Stimulated activated CD4-positive, alpha-beta T cell treated with anti-CD3 and anti-CD28 coated beads, Interleukin-1b, Interleukin-23, amount 100 ng/mL, for 24 hours (primary cell): ENCODE measurements at regions not wholly inside any gene's neighbourhood (a gene's known extent, or its start where the extent isn't known, plus 50 kb on each side); places are given as distances from the start of the nearest gene placed in this dataset.
"Not testable (repeated sequence)": the region's sequence is repeated elsewhere in the genome, so short reads cannot be mapped to it uniquely, and the experiment has no call there.

ENCODE experiments used
- DNase-seq, 4 experiments: peaks; one replicate each; pipeline ENCODE4 v3.0.0-alpha.2; 2020; ENCODE audit warnings: low read depth in 4 of 4, low spot score in 1 of 4

DNA sequence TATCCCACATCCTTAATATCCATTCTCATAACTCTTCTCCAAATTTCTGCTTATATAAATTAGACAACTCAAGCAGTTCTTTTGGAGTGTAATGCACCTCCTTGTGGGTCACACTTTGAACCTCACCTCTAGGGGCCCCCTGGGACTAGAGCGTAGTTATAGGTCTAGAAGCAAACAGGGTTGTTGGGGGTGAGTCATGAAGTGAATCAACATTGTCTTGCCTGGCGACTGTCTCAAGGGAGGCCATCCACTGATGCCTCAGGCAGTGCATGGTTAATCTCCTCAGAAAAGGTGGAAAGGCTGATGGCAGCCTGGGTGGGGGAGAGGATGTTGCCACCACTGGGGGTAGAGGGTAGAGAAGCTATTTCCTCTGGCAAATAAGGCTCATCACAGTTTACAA, 129.1 kb downstream of the TNFRSF21 start:
- no peak for DNase-seq

DNA sequence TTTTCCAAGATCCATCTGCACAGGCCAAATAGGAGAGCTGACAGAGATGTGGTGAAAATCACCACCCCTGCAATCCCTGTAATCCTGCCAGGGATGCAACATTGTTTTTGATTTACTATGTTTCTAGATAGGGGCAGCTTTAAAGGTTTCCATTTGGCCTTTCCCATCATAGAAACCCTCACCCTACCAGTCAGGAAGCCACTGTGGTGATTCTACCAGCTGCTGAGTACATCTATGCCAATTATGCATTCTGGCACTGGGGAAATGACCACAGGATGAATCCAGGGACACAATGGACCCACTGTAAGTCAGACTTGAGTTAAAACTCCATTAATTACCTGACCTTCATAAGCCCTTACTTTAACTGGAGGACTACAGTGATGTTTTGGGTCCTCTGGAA, 130.4 kb downstream of the TNFRSF21 start:
- DNase-seq = no peak

DNA sequence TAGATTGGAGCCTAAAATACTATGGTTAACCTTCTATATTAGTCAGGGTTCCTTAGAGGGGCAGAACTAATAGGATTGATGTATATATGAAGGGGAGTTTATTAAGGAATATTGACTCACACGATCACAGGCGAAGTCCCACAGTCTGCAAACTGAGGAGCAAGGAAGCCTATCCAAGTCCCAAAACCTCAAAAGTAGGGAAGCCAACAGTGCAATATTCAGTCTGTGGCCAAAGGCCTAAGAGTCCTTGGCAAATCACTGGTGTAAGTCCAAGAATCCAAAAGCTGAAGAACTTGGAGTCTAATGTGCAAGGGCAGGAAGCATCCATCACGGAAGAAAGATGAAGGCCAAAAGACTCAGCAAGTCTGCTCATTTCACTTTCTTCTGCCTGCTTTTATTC, 133.5 kb upstream of the ADGRF1 start:
- no peak for DNase-seq

DNA sequence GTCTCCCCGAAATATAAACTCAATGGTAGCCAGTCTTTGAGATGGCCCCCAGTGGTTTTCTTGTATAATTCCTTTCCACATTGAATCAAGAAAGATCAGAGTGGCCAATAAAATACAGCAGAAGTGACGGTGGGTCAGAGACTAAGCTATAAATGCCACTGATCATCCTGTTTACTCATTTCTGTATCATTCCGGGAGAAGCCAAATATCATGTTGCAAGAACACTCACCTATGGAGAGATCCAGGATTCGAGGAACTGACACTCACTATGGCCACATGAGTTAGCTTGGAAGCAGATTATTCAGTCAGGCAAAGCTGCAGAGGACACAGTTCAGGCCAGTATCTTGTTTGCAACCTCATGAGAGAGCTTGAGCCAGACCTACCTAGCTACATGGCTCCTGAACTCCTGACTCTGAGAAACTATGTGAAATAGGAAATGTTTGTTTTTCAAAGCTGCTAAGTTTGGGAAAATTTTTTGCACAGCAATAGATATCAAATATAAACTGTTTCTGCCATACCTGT, 132.4 kb upstream of the ADGRF1 start:
- DNase-seq = no peak

DNA sequence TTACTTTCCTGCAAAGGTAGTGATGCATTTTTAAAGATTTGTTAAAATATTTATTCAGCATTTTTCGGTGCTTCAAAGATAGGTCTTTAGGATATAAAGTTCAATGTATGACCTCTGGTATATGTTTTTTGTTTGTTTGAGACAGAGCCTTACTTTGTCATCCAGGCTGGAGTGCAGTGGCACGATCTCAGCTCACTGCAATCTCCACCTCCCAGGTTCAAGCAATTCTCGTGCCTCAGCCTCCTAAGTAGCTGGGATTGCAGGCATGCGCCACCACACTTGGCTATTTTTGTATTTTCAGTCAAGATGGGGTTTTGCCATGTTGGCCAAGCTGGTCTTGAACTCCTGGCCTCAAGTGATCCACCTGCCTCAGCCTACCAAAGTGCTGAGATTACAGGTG, 131.9 kb upstream of the ADGRF1 start:
- not testable (repeated sequence) for DNase-seq

DNA sequence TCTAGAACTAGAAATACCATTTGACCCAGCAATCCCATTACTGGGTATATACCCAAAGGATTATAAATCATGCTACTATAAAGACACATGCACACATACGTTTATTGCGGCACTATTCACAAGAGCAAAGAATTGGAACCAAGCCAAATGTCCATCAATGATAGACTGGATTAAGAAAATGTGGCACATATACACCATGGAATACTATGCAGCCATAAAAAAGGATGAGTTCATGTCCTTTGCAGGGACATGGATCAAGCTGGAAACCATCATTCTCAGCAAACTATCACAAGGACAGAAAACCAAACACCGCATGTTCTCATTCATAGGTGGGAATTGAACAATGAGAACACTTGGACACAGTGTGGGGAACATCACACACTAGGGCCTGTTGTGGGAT, 131.0 kb upstream of the ADGRF1 start:
- not testable (repeated sequence) for DNase-seq

DNA sequence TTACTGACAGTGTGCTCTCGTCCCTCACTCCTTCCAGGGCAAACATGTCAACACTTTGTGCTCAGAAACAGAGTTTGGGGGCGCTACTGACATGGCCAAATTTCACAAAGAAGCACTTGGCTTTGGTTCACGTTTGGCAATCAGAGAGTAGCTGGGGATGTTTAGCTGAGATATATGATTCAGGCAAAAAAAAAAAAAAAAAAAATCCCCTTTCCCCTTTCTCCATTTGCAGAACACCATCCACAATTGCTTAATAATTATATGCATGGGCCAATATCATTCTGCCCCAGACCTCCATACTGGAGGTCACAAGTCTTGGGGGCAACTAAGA, 128.4 kb upstream of the ADGRF1 start:
- no peak for DNase-seq

DNA sequence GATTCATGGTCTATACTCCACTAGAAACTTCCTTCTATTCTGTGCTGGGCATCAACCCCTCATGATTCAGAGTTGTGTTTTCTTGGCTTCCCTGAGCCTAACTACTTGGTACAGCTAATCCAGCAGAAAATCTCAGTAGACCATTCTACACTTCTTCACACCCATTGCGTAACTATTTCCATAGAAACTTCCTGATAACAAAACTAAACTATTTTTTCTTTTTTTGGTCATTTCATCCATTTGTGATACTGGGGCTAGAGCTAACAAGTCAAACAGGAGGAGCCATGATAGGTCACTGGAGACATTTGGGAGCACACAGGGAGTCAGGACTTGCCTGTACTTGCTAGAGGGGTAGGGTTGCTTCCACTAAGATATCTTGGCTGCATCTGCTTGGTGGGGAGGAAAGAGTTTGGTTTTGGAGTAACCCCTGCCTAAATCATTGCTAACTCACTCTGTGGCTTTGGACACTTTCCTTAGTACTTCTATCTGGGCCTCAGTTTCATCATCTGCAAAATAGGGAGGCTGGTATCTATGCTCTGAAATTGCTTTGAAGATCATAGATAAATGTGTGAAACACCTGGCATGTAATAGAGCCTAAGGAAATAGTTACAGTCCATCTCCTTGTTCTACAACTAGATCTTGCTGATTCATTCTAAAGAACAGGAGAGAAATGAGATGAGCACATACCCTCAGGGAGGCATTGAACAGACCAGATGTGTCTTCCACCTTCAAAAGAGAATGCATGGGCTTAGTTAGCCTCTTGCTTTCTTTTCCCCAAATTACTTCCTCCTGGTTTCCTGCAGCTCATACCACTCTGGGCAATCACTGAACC, 127.9 kb upstream of the ADGRF1 start:
- DNase-seq = no peak

DNA sequence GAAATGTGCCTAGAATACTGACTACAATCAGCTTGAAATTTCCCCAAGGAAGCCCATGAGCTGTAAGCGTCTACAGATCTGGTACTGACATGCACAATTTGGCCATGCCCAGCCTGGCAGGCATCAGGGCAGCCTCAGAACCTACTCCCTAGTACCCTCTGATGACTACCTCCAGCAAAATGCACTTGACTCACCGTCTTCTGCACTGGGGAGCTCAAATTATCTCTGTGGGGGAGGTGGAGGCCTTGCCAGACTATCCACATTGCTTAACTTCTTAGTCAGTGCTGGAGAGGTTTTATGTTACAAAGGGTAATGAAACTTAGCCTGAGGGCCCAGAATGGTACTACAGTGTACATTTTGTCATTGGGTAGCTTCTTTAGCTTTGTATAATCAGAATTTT, 126.0 kb upstream of the ADGRF1 start:
- no peak for DNase-seq

DNA sequence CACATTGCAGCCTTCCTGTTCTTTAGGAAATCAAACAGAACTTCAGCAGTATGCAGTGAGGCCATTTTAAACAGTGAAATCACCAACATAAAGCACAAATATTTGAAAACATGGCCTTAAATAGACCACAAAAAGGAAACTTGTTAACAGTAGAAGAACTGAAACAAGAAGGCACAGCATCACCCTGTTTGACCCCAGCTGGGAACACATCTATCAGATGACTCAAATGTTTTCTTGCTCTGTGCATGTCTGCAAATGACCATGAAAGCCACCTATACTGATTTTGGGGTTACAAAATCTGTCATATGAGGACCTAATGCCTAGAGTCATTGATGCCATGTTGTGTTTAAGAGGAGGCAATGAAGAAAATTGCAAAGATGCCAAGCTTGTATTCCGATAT, 123.8 kb upstream of the ADGRF1 start:
- DNase-seq = no peak

DNA sequence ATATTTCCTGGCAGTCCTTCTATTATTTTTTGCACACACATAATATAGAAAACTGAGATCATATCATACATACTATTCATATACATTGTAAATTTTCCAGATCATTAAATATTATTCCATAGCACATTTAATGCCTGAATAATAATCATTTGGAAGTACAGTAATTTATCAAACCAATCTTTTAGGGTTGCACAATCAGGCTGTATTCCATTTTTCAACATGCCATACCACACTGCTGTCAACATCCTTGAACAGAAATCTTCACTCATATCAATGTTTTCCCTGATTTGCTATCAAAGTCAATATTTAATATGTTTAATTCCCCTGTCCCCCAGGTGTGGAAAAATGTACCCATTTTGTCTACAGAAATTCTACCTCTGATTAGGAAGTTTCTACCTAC, 122.7 kb upstream of the ADGRF1 start:
- no peak for DNase-seq

DNA sequence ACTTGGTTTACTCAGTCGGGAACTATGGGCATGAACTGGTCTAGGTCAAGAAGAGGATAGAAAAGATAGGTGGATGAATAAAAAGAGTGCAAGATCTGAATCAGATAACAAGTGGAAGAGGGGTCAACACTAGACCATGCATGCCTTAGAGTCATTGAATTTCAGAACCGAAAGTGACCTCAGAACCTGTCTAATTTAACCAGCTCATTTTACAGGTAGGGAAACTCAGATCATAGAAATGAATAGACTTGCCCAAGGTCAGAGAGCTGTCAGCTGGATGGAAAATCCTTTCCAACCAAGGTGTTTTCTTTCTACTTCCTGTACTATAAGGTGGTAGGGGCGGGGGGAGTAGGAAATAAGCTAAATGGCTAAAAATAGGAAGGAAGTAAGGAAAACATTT, 121.4 kb upstream of the ADGRF1 start:
- no peak for DNase-seq

DNA sequence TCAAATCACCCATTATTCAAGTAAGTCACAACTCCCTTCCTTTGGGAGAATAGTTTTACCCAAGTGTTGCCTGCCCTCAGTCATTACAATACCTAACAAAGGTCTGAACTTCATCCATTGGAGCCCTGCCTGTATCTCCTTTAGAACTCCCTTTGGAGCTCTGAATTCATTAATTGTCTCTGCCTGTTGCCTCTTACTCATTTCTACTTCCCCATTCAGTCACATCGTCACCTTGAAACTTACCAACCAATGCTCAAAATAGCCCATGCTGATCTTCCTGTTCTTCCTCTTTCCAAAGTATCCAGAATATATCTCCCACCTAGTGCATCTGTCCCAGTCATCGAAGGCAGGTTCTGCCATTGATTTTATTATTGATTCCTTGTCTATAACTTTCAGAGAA, 120.7 kb upstream of the ADGRF1 start:
- no peak for DNase-seq

DNA sequence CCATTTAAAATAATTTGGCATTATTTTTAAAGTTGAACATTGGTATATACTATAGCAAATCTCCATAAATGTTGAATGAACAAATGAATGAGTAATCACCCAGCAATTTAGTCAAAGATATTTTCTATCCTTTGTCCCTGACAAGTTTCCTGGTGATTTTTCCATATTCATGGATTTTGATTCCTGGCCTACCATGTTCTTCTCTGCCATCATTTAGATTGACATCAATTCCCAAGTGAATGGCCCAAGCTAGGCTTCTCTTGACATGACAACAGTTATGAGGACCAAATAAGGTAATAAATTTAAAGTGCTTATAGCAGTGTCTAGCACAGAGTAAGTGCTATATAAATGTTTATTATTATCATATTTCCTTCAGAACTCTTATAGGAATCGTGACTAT, 120.1 kb upstream of the ADGRF1 start:
- no peak for DNase-seq

DNA sequence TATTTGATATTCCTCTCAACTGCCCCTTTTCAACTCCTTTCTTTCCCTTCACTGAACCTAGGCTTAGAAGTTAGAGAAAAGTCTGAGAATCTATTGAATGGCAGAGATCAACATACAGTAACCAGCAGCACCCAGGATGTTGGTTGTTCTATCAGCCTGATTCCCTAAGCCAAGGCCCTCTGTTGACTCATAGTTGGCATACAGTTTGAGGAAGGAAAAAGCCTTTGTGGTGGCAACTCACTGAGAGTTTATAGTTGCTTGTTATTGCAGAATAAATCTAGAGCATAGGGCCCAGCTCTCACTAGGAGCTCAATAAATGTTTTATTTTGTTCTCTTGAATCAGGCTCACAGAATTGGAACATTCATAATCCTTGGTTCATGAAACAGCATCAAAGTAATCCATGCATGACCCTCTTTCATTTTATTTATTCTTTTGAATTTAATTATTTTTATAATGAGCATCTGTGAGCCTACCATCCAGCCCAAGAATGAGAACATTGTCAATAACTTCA, 119.1 kb upstream of the ADGRF1 start:
- DNase-seq = no peak

DNA sequence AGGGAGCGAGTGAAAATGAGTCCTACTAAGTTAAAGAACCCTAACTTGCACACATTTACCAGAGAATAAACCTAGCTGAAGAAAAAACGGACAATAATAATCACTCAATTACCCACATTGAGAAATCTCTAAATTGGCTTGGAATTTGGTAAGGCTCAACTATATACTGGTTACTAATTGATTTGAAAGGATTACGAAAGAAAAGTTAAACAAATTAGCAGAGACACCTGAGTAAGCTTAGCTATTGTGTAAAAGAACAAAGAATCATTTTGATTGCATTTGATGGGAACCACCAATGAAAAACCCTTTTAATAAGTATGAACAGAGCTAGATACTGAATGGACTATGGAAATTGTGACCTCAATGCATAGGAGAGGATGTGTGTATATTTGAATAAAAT, 118.6 kb upstream of the ADGRF1 start:
- DNase-seq = no peak

DNA sequence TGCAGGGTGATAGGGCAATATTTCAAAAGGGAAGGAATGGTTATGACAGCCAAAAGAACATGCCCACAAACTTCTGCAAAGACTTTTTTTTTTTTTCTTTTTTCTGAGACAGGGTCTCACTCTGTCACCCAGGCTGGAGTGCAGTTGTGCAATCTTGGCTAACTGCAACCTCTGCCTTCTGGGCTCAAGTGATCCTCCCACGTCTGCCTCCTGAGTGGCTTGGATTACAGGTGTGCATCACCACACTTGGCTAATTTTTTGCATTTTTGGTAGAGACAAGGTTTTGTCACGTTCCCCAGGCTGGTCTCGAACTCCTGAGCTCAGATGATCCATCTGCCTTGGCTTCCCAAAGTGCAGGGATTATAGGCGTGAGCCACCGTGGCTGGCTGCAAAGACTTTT, 117.6 kb upstream of the ADGRF1 start:
- no peak for DNase-seq

DNA sequence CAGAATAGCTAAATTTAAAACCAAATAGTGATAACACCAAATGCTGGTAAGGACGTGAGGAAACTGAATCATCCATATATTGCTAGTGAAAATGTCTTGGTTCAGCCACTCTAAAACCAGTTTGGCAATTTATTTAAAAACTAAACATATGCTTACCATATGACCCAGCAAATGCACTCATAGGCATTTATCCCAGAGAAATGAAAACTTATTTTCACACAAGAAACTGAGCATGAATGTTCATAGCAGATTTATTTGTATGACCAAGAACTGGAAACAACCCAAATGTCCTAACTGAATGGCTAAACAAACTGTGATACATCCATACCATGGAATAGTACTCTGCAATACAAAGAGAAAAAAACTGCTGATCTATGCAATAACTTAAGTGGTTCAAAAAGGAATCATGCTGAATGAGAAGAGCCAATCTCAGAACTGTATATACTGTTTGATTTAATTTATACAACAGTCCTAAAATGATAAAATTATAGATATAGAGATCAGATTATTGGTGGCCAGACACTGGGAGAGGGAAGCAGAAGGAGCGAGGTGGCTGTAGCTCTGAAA, 115.6 kb upstream of the ADGRF1 start:
- DNase-seq = no peak

DNA sequence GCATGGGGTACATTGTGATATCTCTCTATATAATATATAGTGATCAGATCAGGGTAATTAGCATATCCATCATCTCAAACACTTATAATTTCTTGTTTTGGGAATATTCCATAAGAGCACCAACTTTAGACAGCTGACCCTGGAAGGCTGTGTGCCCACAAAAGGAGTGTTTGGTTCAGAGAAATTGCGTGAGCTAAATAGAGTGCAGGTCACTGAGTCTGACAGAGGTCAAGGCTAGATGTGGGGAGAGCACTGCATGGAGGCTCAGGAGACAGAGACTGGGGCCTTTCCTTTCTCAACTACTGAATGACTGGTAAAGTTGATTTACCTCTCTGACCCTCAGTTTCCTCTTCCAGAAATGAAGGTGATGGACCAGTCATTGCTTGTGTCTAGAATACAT, 114.9 kb upstream of the ADGRF1 start:
- no peak for DNase-seq

DNA sequence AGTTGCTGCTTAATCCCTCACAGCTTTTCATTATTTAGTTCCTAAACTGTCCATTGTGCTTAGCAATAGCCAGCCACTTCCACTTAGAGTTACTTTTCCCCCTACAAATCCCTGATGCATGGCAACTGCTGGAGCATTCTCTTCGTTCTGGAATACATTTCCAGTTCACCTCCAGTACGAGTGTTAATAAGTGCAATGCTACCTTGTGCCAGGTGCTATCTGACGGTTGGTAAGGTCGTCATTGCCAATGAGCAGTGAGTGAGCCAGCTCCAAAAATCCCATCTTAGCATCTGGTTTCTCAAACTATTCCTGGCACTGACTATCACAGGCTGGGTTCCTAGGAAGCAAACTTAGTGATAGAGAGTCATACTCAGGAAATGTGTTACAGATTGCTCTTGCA, 114.1 kb upstream of the ADGRF1 start:
- DNase-seq = no peak

DNA sequence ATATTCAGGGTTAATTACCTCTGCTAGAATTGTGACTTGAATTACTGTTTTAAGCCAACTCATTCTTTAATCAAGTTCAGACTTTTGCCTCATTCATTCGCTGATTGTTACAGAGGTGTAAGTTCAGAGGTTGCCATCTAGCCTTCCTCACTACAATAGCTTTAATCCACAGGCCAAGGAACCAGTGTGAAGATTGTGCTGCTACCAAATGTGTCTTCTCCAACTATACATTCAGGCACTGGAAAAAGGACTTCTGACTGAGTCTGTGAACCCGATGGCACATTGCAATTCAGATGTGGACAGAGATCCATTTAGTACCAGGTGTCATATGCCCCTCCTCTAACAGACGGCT, 111.2 kb upstream of the ADGRF1 start:
- DNase-seq = no peak

DNA sequence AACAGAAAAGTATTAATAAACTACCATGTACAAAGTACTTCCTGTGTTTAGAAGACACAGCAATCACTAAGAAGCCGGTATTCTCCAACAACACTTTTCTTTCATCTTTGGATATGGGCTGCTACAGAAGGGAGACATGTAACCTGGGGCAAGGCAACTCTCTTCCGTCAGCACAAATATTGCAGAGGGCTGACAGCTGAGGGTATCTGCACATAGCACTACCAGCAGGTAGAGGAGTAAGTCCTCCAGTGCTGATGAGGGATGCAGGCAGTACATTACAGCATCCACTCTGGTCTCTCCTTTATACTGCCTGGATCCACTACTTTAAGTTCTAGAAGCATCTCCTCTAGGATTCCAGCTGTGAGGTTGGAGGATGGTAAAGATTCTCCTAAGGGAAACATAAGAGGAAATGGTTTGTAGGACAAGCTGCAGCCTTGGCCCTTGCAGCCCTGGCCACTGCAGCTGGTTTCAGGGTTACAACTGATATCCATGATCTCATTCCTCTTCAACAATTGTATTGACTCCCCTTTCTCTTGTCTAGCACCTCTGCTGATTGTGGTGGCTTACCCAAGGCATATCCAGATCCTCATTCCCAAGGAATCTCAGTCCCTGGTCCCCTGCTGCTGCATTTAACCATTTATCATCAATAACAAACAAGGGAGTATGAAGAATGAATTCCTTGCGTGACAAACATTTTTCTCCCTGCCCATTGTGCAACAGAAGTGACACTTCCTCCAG, 110.7 kb upstream of the ADGRF1 start:
- DNase-seq = no peak
